HFF-Myc (cell line): ENCODE measurements at regions not wholly inside any gene's neighbourhood (a gene's known extent, or its start where the extent isn't known, plus 50 kb on each side); places are given as distances from the start of the nearest gene placed in this dataset.
A peak's percentile ranks its signal among the peaks of the same experiment; 100 is the strongest.

Experiments
- DNase-seq: peaks from one replicate; pipeline ENCODE4 v3.0.0-alpha.2; 2011; ENCODE audit warnings: low read depth; ENCODE audit errors: extremely low read depth
- H3K4me3 ChIP-seq: replicated peaks from 2 replicates; pipeline ENCODE4 v1.5.1; 2011; ENCODE audit warnings: low read depth, mild to moderate bottlenecking, control low read depth, low read length
- CTCF ChIP-seq: IDR thresholded peaks from 2 replicates; pipeline ENCODE4 v1.5.1; 2012; ENCODE audit warnings: mild to moderate bottlenecking, low read depth, low read length, control low read depth; ENCODE audit errors: missing control alignments

- DNase-seq = no peak
- no peak for TF ChIP-seq CTCF
These were observed 962.0 kb downstream of the PLA2G4A start for GRCh38 chr1:187790724-187791123.

GRCh38 chr1:187794561-187794960, 965.8 kb downstream of the PLA2G4A start:
- H3K4me3 ChIP-seq = no peak overlapping the region
- no peak for DNase-seq
- no peak for TF ChIP-seq CTCF

More at GRCh38 chr1:187790724-187791123, 962.0 kb downstream of the PLA2G4A start:
- H3K4me3 ChIP-seq = no peak overlapping the region

GRCh38 chr1:187809549-187809948, 980.8 kb downstream of the PLA2G4A start:
- no peak overlapping the region for H3K4me3 ChIP-seq
- TF ChIP-seq CTCF = no peak
- no peak for DNase-seq

GRCh38 chr1:187816646-187817045, 987.9 kb downstream of the PLA2G4A start:
- TF ChIP-seq CTCF = no peak

GRCh38 chr1:187817782-187818181, 989.0 kb downstream of the PLA2G4A start:
- DNase-seq = no peak
- TF ChIP-seq CTCF = peak; percentile 2
- H3K4me3 ChIP-seq = no peak overlapping the region

More at GRCh38 chr1:187816646-187817045, 987.9 kb downstream of the PLA2G4A start:
- H3K4me3 ChIP-seq = no peak overlapping the region
- no peak for DNase-seq

GRCh38 chr1:187819086-187819485, 990.3 kb downstream of the PLA2G4A start:
- no peak for DNase-seq
- TF ChIP-seq CTCF = no peak
- H3K4me3 ChIP-seq = no peak overlapping the region

GRCh38 chr1:187836557-187836956, 1007.8 kb downstream of the PLA2G4A start:
- H3K4me3 ChIP-seq = no peak overlapping the region
- no peak for DNase-seq
- no peak for TF ChIP-seq CTCF
